ENCODE measurements at regions not wholly inside any gene's neighbourhood (a gene's known extent, or its start where the extent isn't known, plus 50 kb on each side); places are given as distances from the start of the nearest gene placed in this dataset.
"Not testable (repeated sequence)": the region's sequence is repeated elsewhere in the genome, so short reads cannot be mapped to it uniquely, and the experiment has no call there.

DNA sequence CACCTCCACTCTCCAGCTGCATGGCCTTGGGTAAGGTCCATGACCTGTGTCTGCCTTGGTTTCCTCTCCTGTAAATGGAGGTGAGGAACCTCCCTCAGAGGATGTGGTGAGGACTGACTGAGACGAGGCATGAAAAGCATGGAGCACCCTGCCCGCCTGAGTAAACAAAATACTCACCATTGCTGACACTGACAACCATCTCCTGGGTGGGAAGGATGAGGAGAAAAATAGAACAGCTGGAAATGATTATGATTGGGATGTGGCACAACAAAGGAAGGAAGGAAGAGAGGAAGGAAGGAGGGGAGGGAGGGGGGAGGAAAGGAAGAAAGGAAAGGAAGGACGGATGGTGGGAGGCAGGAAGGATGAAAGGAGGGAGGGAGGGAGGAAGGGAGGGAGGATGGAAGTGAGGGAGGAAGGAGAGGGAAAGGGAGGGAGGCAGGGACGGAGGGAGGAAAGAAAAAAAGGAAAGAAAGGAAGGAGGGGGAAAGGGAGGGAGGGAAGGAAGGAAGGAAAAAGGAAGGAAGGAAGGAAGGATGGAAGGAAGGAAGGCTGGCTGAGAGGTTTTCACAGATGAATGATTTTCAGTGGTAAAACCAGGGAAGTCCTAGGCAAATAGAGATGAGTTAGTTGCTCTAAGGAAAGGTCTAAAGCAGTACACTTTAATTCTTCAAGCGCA is 276.5 kb upstream of the XYLT1 start:
- DNase-seq (ENCODE audit: extremely low spot score): no peak
- Histone ChIP-seq H3K27ac (ENCODE audit: low read depth) (no peak overlapping the region), H3K36me3 (ENCODE audit: insufficient read depth) (no peaks in the 10 kb centered on the region), H3K4me3 (ENCODE audit: low read depth, low read length) (no peak overlapping the region), H3K4me1 (ENCODE audit: insufficient read depth) (no peaks in the 10 kb centered on the region)
- 65% methylated on average over 5 of the region's 5 CpGs for WGBS

DNA sequence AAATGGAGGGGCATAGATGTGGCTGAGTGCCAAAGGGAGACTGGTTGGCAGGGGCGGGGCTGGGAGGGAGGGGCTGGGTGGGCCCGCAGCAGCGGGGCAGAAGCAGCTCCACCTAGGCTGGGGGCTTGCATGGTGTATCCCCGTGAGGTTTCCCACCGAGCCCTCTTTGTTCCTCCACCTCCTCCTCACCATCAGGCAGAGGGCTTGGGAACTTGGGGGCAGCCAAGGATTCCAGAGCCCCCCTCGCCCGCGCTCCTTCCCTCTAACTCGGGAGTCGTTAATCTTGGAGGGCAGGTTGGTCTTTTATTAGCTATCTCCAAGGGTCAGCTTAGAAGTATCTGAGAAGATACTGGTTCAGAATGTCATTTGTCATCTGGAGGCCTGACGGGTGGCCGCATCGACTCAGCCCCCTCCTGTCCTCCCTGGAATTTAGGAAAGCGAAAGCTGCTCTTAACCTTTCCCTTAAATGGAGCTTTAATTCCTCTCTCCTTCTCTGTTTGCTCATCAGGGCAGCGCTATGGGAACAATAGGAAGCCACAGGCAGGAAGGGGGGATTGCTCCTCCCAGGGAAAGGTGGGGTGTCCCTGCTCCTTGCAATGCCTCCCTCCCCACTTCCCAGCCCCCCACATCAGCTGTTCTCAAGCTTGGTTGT is 274.3 kb upstream of the XYLT1 start:
- no peaks in the 10 kb centered on the region for H3K36me3 ChIP-seq (ENCODE audit: insufficient read depth)
- H3K27ac ChIP-seq (ENCODE audit: low read depth): no peak overlapping the region
- DNase-seq (ENCODE audit: extremely low spot score): no peak
- WGBS: 9% methylated on average over 15 of the region's 15 CpGs
- no peak overlapping the region for H3K4me3 ChIP-seq (ENCODE audit: low read depth, low read length)
- H3K4me1 ChIP-seq (ENCODE audit: insufficient read depth): no peaks in the 10 kb centered on the region

DNA sequence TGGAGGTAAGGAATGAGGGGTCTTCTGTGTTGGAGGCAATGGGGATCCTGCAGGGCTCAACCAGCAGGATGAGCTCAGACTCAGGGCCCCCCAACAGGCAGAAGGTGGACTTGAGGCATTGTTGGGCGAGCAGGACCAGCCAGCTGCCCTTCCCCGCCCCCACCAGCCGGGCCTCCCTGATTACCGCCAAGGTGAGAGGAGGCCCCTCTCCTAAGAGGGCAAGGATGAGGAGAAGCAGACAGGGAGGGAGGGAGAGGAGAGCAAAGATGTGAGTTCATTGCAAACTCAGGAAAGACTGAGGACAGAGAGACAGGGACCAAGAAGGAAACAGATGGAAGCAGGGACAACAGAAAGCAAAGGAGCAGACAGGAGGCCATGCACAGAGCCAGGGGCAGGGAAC is 272.8 kb upstream of the XYLT1 start:
- DNase-seq (ENCODE audit: extremely low spot score): no peak
- 61% methylated on average over 4 of the region's 4 CpGs for WGBS
- Histone ChIP-seq H3K36me3 (ENCODE audit: insufficient read depth) (no peaks in the 10 kb centered on the region), H3K4me3 (ENCODE audit: low read depth, low read length) (no peak overlapping the region), H3K27ac (ENCODE audit: low read depth) (no peak overlapping the region), H3K4me1 (ENCODE audit: insufficient read depth) (no peaks in the 10 kb centered on the region)

DNA sequence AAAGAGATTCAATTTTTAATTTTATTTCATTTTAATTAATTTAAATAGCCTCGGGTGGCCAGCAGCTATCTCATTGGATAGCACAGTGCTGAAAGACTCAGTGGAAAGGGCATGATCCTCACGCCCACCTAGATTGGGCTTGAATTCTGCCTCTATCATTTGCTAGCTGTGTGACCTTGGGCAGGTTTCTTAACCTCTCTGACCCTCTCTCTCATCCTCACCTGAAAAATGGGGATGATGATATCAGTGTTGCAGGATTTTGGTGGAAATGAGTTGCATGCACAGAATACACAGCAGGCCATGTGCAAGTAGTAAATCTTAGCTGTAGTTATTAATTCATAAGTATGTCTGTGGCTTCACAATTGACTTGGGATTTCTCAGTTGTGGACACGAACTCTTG is 272.4 kb upstream of the XYLT1 start:
- WGBS: 82% methylated on average over 3 of the region's 3 CpGs
- Histone ChIP-seq H3K36me3 (ENCODE audit: insufficient read depth) (no peaks in the 10 kb centered on the region), H3K4me3 (ENCODE audit: low read depth, low read length) (no peak overlapping the region), H3K4me1 (ENCODE audit: insufficient read depth) (no peaks in the 10 kb centered on the region), H3K27ac (ENCODE audit: low read depth) (no peak overlapping the region)
- DNase-seq (ENCODE audit: extremely low spot score): no peak

DNA sequence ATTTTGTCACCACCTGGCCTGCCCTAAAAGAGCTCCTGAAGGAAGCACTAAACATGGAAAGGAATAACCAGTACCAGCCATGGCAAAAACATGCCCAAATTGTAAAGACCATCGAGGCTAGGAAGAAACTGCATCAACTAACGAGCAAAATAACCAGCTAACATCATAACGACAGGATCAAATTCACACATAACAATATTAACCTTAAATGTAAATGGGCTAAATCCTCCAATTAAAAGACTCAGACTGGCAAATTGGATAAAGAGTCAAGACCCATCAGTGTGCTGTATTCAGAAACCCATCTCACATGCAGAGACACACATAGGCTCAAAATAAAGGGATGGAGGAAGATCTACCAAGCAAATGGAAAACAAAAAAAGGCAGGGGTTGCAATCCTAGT is 264.3 kb upstream of the XYLT1 start:
- not testable (repeated sequence) for H3K27ac ChIP-seq (ENCODE audit: low read depth); H3K36me3 ChIP-seq (ENCODE audit: insufficient read depth); H3K4me1 ChIP-seq (ENCODE audit: insufficient read depth); DNase-seq (ENCODE audit: extremely low spot score); H3K4me3 ChIP-seq (ENCODE audit: low read depth, low read length)
- 90% methylated on average over 3 of the region's 3 CpGs for WGBS

DNA sequence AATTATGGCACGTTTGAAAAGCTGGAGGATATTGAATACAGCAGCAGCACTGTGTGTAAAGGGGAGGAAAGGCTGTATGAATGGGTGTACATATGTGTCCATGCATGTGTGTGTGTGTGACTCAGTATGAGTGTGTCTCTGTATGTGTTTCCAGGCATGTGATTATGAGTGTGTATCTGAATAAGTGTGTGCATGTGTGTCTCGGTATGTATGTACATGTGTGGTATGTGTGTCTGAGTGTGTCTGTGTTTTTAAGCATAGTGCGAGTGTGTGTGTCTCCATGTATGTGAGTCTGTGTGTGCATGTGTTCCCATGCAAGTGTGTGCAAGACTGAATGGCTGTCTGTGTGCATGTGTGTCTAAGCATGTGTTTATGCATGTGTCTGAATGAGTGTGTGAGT is 259.1 kb upstream of the XYLT1 start:
- no peaks in the 10 kb centered on the region for H3K4me1 ChIP-seq (ENCODE audit: insufficient read depth)
- no peak for DNase-seq (ENCODE audit: extremely low spot score)
- H3K27ac ChIP-seq (ENCODE audit: low read depth): no peak overlapping the region
- WGBS: 82% methylated on average over 3 of the region's 3 CpGs
- H3K36me3 ChIP-seq (ENCODE audit: insufficient read depth): no peaks in the 10 kb centered on the region
- no peak overlapping the region for H3K4me3 ChIP-seq (ENCODE audit: low read depth, low read length)

DNA sequence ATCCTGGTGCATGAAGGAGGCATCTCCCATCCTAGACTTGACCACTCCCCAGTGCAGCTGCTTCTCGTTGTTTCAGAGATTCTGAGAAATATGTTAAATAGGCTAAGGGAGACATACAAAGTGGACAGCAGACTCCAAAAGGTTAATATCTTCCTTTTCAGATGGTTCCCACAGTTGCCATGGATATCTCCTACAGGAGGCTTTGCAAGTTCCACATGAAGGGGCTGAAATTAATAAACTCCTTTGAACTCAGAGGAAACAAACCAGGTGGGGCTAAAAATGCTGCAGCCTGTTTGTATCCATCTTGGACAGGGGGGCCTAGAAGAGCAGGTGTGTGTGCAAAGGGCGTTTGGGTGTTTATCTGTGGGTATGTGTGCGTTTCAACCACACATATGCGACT is 257.4 kb upstream of the XYLT1 start:
- Histone ChIP-seq H3K4me1 (ENCODE audit: insufficient read depth) (no peaks in the 10 kb centered on the region), H3K4me3 (ENCODE audit: low read depth, low read length) (no peak overlapping the region), H3K36me3 (ENCODE audit: insufficient read depth) (no peaks in the 10 kb centered on the region), H3K27ac (ENCODE audit: low read depth) (no peak overlapping the region)
- 72% methylated on average over 4 of the region's 4 CpGs for WGBS
- no peak for DNase-seq (ENCODE audit: extremely low spot score)

DNA sequence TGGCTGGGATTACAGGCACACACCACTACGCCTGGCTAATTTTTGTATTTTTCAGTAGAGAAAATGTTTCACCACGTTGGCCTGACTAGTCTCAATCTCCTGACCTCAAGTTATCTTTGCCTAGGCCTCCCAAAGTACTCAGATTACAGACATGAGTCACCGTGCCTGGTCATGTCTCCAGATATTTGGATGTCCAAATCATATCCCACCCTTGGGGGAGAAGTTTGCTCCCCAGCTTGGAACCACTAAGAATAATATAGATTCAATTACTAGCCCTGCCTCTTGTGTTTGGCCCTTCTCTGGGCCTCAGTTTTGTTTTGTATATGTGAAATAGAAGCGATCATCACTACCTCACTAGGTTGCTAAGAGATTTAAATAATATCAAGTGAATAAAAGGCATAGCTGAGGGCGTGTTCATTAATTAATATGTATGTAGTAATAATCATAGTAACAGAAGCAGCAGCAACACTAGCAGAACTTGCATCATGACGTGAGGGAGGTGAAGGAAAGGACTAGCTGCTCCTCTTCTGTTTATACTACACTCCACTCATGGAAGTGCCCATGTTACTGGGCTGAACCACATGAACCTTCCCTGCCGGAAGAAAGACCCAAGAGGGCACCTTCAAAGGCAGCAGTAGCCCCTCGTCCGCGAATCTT is 253.6 kb upstream of the XYLT1 start:
- no peaks in the 10 kb centered on the region for H3K36me3 ChIP-seq (ENCODE audit: insufficient read depth)
- no peak overlapping the region for H3K4me3 ChIP-seq (ENCODE audit: low read depth, low read length)
- no peak for DNase-seq (ENCODE audit: extremely low spot score)
- no peaks in the 10 kb centered on the region for H3K4me1 ChIP-seq (ENCODE audit: insufficient read depth)
- 80% methylated on average over 10 of the region's 10 CpGs for WGBS
- H3K27ac ChIP-seq (ENCODE audit: low read depth): no peak overlapping the region

DNA sequence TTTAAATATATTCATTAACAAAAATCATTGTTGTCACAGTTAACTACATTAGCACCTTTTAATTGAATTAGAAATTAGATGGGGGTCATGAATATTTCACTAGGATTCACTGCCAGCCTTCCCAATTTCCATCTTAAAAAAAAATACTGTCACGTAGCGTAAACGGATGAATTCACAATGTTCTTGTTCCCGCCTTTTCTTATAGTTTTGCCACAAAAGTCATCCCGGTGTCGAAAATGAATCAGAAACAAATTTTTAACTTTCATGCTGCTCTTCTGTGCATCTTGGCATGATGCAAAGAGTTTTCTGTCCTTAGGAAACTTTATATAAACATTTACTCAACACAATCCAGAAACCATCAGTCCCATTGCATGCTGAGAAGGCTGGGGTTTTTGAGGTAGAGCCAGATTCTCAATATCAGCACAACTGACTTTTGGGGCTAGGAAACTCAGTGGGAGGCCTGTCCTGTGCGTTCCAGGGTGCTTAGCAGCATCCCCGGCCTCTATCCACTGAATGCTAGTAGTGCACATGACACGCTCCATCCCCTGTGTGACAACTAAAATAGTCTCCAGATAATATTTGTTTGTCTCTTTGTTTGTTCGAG is 252.9 kb upstream of the XYLT1 start:
- no peaks in the 10 kb centered on the region for H3K36me3 ChIP-seq (ENCODE audit: insufficient read depth)
- DNase-seq (ENCODE audit: extremely low spot score): no peak
- 54% methylated on average over 10 of the region's 10 CpGs for WGBS
- H3K27ac ChIP-seq (ENCODE audit: low read depth): no peak overlapping the region
- H3K4me1 ChIP-seq (ENCODE audit: insufficient read depth): no peaks in the 10 kb centered on the region
- H3K4me3 ChIP-seq (ENCODE audit: low read depth, low read length): no peak overlapping the region

DNA sequence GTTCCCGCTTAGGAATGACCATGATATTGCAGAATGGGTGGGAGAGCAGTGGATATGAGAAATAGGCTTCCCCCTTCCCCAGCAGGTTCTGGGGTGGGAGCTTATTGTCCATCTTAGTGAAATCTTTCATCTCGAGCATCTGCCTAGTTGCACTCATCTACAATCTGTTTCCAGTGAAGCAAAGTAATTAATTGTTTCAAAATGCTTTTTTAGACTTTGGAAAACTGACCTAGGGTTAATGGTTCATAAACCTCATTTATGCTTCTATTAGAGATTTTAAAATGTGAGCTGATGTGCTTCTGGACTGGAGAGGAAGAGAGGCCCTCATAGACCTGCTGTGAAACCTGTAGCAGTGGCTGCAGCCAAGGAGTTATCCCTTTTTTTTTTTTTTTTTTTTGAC is 247.7 kb upstream of the XYLT1 start:
- Histone ChIP-seq H3K4me3 (ENCODE audit: low read depth, low read length) (no peak overlapping the region), H3K27ac (ENCODE audit: low read depth) (no peak overlapping the region), H3K36me3 (ENCODE audit: insufficient read depth) (no peaks in the 10 kb centered on the region), H3K4me1 (ENCODE audit: insufficient read depth) (no peaks in the 10 kb centered on the region)
- WGBS: 81% methylated on average over 2 of the region's 2 CpGs
- no peak for DNase-seq (ENCODE audit: extremely low spot score)

DNA sequence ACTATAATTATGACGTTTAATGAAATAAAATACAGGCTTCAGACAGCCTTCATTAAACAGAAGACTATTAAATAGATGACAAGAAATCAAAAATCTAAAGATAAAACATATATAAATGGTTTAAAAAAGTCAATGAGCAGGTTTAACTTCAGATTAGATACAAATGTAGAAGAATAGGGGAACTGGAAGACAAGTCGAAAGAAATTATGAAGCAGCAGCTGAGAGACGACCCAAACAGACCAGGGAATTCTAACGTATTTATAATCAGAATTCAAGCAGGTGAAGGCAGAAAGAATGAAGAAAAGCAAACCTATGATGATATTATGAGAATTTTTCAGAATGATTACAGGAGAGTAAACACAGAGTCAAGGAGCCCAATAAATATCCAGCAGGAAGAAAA is 235.1 kb upstream of the XYLT1 start:
- 82% methylated on average over 4 of the region's 4 CpGs for WGBS

DNA sequence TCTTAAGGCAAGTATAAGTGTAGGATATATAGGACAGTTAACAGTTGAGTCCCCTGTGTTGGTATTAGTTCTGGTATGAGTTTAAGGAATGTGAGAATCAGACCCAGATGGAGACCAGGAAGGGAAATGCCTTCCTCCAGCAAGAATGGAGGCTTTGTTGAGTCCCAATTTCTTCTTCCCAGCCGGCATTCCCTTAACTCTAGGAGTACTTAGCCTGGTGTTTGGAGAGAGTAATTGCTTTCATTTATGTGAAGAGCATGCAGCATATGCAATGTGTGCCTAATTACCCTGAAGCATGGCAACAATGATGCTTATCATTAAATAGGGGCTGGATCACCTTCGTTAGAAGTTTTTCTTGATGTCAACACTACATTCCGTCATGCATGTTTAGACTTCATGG is 225.9 kb upstream of the XYLT1 start:
- no peaks in the 10 kb centered on the region for H3K36me3 ChIP-seq (ENCODE audit: insufficient read depth)
- no peak overlapping the region for H3K27ac ChIP-seq (ENCODE audit: low read depth)
- 56% methylated on average over 3 of the region's 3 CpGs for WGBS
- DNase-seq (ENCODE audit: extremely low spot score): no peak
- no peak overlapping the region for H3K4me3 ChIP-seq (ENCODE audit: low read depth, low read length)
- H3K4me1 ChIP-seq (ENCODE audit: insufficient read depth): no peaks in the 10 kb centered on the region

More for the DNA sequence above, 235.1 kb upstream of the XYLT1 start:
- Histone ChIP-seq H3K4me3 (ENCODE audit: low read depth, low read length) (no peak overlapping the region), H3K36me3 (ENCODE audit: insufficient read depth) (no peaks in the 10 kb centered on the region), H3K4me1 (ENCODE audit: insufficient read depth) (no peaks in the 10 kb centered on the region), H3K27ac (ENCODE audit: low read depth) (no peak overlapping the region)
- no peak for DNase-seq (ENCODE audit: extremely low spot score)

DNA sequence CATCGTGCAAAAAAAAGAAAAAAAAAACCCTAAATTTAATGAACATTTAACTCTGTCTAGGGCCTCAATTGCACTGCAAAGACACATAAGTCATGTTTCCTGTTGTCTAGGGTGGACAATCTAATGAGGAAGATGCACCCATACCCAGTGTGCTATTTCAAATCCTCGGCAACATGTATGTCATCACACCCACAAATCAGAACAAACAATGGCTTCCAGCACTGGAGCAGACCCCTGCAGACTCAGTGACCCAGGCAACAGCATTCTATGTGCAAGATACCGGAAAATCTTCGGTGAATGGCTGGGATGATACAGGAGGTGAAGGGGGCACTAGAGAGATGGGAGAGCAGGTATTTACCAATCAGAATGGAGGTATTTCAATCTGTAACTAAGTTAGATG is 221.7 kb upstream of the XYLT1 start:
- WGBS: 90% methylated on average over 4 of the region's 4 CpGs
- Histone ChIP-seq H3K27ac (ENCODE audit: low read depth) (no peak overlapping the region), H3K36me3 (ENCODE audit: insufficient read depth) (no peaks in the 10 kb centered on the region), H3K4me1 (ENCODE audit: insufficient read depth) (no peaks in the 10 kb centered on the region), H3K4me3 (ENCODE audit: low read depth, low read length) (no peak overlapping the region)
- no peak for DNase-seq (ENCODE audit: extremely low spot score)

DNA sequence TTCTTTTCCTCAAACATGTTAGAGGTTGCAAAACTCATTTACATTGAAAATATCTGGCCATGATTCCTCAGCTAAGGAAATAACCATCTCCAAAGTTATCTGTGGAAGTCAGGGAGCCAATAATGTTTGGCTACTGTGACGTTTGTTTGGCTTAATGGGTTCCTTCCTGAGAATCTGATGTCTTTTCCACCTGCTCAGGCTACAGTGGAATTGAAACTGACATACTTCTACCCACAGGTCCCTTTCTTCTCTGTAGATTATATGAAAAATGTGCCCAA is 221.1 kb upstream of the XYLT1 start:
- Histone ChIP-seq H3K4me3 (ENCODE audit: low read depth, low read length) (no peak overlapping the region), H3K4me1 (ENCODE audit: insufficient read depth) (no peaks in the 10 kb centered on the region), H3K36me3 (ENCODE audit: insufficient read depth) (no peaks in the 10 kb centered on the region), H3K27ac (ENCODE audit: low read depth) (no peak overlapping the region)
- 26% methylated on average over 1 of the region's 1 CpG for WGBS
- no peak for DNase-seq (ENCODE audit: extremely low spot score)

Measured in urinary bladder (tissue), 3 donors.